ENCODE measurements at regions not wholly inside any gene's neighbourhood (a gene's known extent, or its start where the extent isn't known, plus 50 kb on each side); places are given as distances from the start of the nearest gene placed in this dataset.

GRCh38 chr10:31136930-31137885 is 105.5 kb upstream of the ZNF438 start:
- H3K9ac ChIP-seq (ENCODE audit: low read length): no peak overlapping the region
- no peaks in the 10 kb centered on the region for H3F3A ChIP-seq (ENCODE audit: insufficient read depth, low read length)
- no peak overlapping the region for H3K4me3 ChIP-seq (ENCODE audit: low read depth, low read length, poor library complexity, severe bottlenecking)
- no peak overlapping the region for H3K27ac ChIP-seq (ENCODE audit: low read depth, low read length, poor library complexity, severe bottlenecking)
- no peaks in the 10 kb centered on the region for H3K36me3 ChIP-seq (ENCODE audit: insufficient read depth, low read length)
- H3K4me2 ChIP-seq (ENCODE audit: low read length): no peak overlapping the region
- TF ChIP-seq CTCF (IDR thresholded peaks at IDR 0.05; ENCODE audit: low read length) (no peak), EZH2 (IDR thresholded peaks at IDR 0.05; ENCODE audit: borderline replicate concordance, low read length) (no peak)
- H3K9me3 ChIP-seq (ENCODE audit: low read length): no peaks in the 10 kb centered on the region
- no peaks in the 10 kb centered on the region for H3K9me2 ChIP-seq (ENCODE audit: low read depth, low read length)
- H3K79me2 ChIP-seq (ENCODE audit: insufficient read depth, low read length): no peaks in the 10 kb centered on the region
- no peaks in the 10 kb centered on the region for H3K27me3 ChIP-seq (ENCODE audit: insufficient read depth, low read length)
- no peaks in the 10 kb centered on the region for H4K20me1 ChIP-seq (ENCODE audit: insufficient read depth, low read length)
- peaks cover 33% of the 10 kb centered on the region for H3K4me1 ChIP-seq (ENCODE audit: insufficient read depth, low read length, severe bottlenecking)
- H2AFZ ChIP-seq (ENCODE audit: low read length): no peak overlapping the region

- H3K27me3 ChIP-seq (ENCODE audit: insufficient read depth, low read length): no peaks in the 10 kb centered on the region
- no peaks in the 10 kb centered on the region for H4K20me1 ChIP-seq (ENCODE audit: insufficient read depth, low read length)
- TF ChIP-seq CTCF (IDR thresholded peaks at IDR 0.05; ENCODE audit: low read length) (no peak), EZH2 (IDR thresholded peaks at IDR 0.05; ENCODE audit: borderline replicate concordance, low read length) (no peak)
- H3K4me3 ChIP-seq (ENCODE audit: low read depth, low read length, poor library complexity, severe bottlenecking): no peak overlapping the region
- H3K36me3 ChIP-seq (ENCODE audit: insufficient read depth, low read length): no peaks in the 10 kb centered on the region
- H3F3A ChIP-seq (ENCODE audit: insufficient read depth, low read length): no peaks in the 10 kb centered on the region
- H3K4me1 ChIP-seq (ENCODE audit: insufficient read depth, low read length, severe bottlenecking): peaks cover 32% of the 10 kb centered on the region
- H3K27ac ChIP-seq (ENCODE audit: low read depth, low read length, poor library complexity, severe bottlenecking): no peak overlapping the region
- no peak overlapping the region for H2AFZ ChIP-seq (ENCODE audit: low read length)
- no peak overlapping the region for H3K9ac ChIP-seq (ENCODE audit: low read length)
- no peaks in the 10 kb centered on the region for H3K9me3 ChIP-seq (ENCODE audit: low read length)
- H3K4me2 ChIP-seq (ENCODE audit: low read length): no peak overlapping the region
- no peaks in the 10 kb centered on the region for H3K79me2 ChIP-seq (ENCODE audit: insufficient read depth, low read length)
- H3K9me2 ChIP-seq (ENCODE audit: low read depth, low read length): no peaks in the 10 kb centered on the region
Observed at GRCh38 chr10:31138026-31138553, 106.4 kb upstream of the ZNF438 start.

- Histone ChIP-seq H4K20me1 (ENCODE audit: insufficient read depth, low read length) (no peaks in the 10 kb centered on the region), H2AFZ (ENCODE audit: low read length) (no peak overlapping the region), H3K27me3 (ENCODE audit: insufficient read depth, low read length) (no peaks in the 10 kb centered on the region), H3K4me3 (ENCODE audit: low read depth, low read length, poor library complexity, severe bottlenecking) (no peak overlapping the region), H3K9me3 (ENCODE audit: low read length) (no peaks in the 10 kb centered on the region), H3K79me2 (ENCODE audit: insufficient read depth, low read length) (no peaks in the 10 kb centered on the region), H3K9ac (ENCODE audit: low read length) (no peak overlapping the region), H3K4me2 (ENCODE audit: low read length) (no peak overlapping the region), H3K9me2 (ENCODE audit: low read depth, low read length) (no peaks in the 10 kb centered on the region), H3F3A (ENCODE audit: insufficient read depth, low read length) (no peaks in the 10 kb centered on the region), H3K36me3 (ENCODE audit: insufficient read depth, low read length) (no peaks in the 10 kb centered on the region), H3K27ac (ENCODE audit: low read depth, low read length, poor library complexity, severe bottlenecking) (no peak overlapping the region), H3K4me1 (ENCODE audit: insufficient read depth, low read length, severe bottlenecking) (peaks cover 18% of the 10 kb centered on the region)
- TF ChIP-seq EZH2 (IDR thresholded peaks at IDR 0.05; ENCODE audit: borderline replicate concordance, low read length): no peak
- TF ChIP-seq CTCF (IDR thresholded peaks at IDR 0.05; ENCODE audit: low read length): no peak
Observed at GRCh38 chr10:31139497-31139896, 107.8 kb upstream of the ZNF438 start.

Data from OCI-LY1 (cell line).